ENCODE measurements at regions not wholly inside any gene's neighbourhood (a gene's known extent, or its start where the extent isn't known, plus 50 kb on each side); places are given as distances from the start of the nearest gene placed in this dataset.
"Not testable (repeated sequence)": the region's sequence is repeated elsewhere in the genome, so short reads cannot be mapped to it uniquely, and the experiment has no call there.

DNA sequence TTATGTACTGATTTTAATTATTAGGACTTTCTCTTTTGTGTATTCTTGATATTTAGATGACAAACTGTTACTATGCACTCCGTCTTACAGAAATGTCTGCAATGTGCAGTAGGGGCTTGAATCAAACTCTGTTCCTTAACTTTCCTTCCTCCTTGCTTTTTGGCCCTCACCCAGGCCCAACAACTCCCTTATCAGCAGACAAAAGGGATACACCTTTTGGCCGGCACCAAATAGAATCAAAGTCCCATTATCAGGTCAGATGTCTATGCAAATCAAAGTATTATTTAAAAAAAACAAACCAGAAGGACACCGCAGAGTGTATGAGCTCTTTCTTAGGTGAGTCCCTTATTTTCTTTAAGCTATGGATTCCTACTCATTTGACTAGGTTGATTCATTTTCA is 116.3 kb upstream of the SERPINE2 start:
- DNase-seq (ENCODE audit: extremely low read depth, low read depth) = no peak
- TF ChIP-seq, protein P1, sequence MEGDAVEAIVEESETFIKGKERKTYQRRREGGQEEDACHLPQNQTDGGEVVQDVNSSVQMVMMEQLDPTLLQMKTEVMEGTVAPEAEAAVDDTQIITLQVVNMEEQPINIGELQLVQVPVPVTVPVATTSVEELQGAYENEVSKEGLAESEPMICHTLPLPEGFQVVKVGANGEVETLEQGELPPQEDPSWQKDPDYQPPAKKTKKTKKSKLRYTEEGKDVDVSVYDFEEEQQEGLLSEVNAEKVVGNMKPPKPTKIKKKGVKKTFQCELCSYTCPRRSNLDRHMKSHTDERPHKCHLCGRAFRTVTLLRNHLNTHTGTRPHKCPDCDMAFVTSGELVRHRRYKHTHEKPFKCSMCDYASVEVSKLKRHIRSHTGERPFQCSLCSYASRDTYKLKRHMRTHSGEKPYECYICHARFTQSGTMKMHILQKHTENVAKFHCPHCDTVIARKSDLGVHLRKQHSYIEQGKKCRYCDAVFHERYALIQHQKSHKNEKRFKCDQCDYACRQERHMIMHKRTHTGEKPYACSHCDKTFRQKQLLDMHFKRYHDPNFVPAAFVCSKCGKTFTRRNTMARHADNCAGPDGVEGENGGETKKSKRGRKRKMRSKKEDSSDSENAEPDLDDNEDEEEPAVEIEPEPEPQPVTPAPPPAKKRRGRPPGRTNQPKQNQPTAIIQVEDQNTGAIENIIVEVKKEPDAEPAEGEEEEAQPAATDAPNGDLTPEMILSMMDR (IDR thresholded peaks at IDR 0.05; ENCODE audit: low read depth, low read length) = no peak

DNA sequence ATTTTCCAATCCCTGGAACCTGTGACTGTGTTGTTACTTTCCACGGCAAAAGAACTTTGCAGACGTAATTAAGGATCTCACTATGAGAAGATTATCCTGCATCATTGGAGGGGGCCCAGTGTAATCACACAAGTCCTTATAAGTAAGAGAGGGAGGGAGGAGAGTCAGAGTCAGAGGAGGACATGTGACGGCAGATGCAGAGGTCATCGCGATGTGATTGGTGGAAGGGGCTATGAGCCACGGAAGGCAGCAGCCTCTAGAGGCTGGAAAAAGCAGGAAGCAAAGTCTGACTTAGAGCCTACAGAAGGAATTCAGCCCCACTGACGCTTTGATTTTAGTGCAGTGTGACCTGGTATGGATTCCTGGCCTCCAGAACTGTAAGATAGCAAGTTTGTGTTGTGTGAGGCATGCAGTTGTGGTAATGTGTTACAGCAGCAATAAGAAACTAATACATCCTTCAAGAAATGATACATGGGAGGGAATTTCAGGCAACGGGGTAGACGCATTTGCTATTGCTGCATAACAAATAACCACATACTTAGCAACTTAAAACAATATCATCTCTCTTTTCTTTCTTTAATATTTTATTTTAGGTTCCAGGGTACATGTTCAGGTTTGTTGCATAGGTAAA is 112.7 kb upstream of the SERPINE2 start:
- no peak for DNase-seq (ENCODE audit: extremely low read depth, low read depth)
- TF ChIP-seq, protein P1 (IDR thresholded peaks at IDR 0.05; ENCODE audit: low read depth, low read length) = no peak

DNA sequence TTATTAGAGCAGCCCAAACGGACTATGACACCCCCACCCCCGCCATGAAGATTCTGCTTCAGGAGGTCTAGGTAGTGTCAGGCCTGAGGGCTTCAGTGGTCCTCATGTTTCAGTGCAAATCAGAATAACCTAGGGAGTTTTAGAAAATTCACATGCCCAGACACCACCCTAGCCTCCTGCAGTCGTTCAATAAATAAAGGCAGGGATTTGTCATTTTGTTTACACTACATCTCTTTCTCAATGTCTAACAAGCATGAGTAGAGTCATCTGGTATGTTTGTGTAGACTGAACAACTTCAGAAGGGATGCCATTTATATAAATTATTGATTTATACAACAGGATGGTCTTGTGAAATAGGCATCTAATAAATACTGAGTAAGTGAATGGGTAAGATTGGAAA is 112.1 kb upstream of the SERPINE2 start:
- TF ChIP-seq, protein P1 (IDR thresholded peaks at IDR 0.05; ENCODE audit: low read depth, low read length) = no peak
- no peak for DNase-seq (ENCODE audit: extremely low read depth, low read depth)

DNA sequence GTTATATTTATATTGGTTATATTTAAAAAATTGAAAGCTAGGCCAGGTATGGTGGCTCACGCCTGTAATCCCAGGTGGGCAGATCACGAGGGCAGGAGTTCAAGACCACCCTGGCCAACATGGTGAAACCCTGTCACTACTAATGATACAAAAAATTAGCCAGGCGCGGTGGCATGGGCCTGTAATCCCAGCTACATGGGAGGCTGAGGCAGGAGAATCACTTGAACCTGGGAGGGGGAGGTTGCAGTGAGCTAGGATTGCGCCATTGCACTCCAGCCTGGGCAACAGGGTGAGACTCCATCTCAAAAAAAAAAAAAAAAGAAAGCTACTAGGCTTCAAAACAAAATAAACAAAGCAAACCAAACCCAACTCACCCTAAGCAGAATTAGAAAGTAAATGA is 109.0 kb upstream of the SERPINE2 start:
- DNase-seq (ENCODE audit: extremely low read depth, low read depth) = not testable (repeated sequence)

DNA sequence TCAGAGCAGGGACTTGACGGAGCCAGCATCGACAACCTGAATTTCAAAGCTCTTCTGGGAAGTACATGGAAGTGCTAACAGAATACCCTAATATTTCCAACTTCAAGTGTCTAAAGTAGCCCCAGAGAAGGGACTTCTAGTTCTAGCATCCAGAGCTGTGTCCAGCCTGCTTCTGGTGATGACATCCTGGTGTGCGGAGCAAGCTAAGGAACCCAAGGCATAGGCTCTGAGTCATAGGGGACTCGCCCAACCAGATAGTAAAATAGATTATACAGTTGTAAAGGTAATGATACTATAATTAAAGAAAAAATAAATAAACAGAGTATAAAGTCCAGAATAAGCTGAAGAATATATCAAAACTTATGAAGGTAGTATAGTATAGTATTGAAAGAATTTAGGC is 108.1 kb upstream of the SERPINE2 start:
- no peak for DNase-seq (ENCODE audit: extremely low read depth, low read depth)
- TF ChIP-seq, protein P1 (IDR thresholded peaks at IDR 0.05; ENCODE audit: low read depth, low read length) = no peak

DNA sequence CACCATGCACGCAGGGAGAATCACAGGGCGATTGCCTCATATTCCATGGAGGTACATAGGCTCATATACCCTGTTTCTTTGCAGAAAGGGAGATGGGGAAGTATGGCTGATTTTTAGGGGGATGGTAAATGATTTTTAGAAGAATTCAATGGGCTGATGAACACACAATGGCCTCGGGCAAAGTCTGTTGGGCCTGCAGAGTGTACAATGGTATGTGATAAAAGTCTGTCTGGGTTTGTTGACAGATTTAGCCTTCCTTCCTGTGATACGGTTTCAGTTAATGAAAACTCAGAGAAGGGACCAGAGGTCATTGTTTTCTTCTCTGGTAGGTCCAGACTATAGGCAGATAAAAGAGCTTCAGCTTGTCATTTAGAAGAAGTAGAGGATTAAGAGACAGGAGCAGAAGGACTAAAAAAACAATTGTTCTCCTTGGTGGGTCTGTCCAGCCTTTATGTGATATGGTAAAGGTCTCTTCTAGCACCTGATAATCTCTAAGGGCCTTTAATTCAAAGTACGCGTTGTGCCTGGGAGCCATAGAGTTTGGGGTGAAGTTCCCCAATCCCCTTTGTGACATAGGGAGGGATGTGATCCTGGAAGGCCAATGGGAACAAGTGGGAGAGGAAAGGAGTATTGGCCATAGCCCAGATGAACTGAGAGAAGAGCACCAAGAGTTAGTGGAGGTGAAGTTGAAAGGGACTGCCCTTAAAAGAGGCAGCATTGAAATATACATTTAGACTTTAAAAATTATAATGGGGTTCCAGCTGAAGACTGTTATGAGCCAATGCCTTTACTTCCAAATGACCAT is 107.5 kb upstream of the SERPINE2 start:
- DNase-seq (ENCODE audit: extremely low read depth, low read depth) = no peak
- TF ChIP-seq, protein P1 (IDR thresholded peaks at IDR 0.05; ENCODE audit: low read depth, low read length) = no peak

DNA sequence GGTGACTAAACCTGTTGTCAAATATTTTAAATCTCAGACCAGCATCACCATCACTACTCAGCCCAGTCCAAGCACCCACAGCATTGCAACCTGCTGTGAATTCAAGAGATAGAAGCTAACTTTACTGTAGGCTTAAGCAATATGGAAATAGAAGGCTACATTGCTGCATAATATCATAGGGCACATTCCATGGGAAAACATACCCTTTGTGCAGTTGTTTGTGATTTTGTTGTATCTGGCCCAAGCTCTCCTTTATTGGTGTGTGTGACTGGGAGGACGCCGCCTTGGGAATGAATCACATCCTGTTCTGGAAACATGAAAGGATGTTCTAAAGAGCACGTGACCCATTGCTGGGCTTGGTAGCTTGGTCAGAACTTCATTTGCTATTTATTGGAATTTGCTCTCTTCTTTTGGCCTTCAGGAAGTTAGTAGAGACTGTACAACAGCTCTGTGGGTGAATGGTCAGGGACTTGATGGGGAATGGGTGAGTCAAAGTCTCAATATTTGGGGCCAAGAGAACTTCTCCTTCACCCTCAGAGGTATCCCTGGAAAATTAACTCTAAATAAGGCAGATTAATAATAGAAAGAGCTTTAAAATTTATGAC is 106.8 kb upstream of the SERPINE2 start:
- DNase-seq (ENCODE audit: extremely low read depth, low read depth) = no peak

More for the DNA sequence above, 106.8 kb upstream of the SERPINE2 start:
- TF ChIP-seq, protein P1 (IDR thresholded peaks at IDR 0.05; ENCODE audit: low read depth, low read length) = no peak

All from AG09319 (cell line).